Activated naive CD4-positive, alpha-beta T cell treated with anti-CD3 and anti-CD28 coated beads, Interleukin-2, amount 50 U/mL, for 16 hours (primary cell): ENCODE measurements at regions not wholly inside any gene's neighbourhood (a gene's known extent, or its start where the extent isn't known, plus 50 kb on each side); places are given as distances from the start of the nearest gene placed in this dataset.

Experiments used
- DNase-seq: peaks from one replicate; pipeline ENCODE4 v3.0.0-alpha.2; 2020

GRCh38 chr3:40997711-40998519, 201.4 kb upstream of the CTNNB1 start:
- no peak for DNase-seq

DNA sequence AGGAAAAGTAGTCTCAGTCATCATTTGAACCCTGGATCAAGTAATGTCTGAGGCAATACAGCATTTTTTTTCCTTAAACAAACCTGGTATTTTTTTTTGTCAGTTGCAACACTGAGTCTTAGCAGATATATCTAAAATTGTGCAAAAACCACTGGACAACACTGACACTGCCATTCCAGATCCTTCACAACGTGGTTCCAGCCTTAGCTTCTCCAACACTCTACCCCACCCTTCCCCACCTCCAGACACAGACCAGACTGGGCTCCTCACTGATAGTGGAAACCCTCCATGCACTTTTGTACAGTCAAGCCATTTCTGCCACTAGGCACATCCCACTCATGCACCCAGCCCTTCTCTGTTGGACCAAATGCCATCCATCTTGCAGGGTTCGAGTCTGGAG, 199.6 kb upstream of the CTNNB1 start:
- DNase-seq = no peak

DNA sequence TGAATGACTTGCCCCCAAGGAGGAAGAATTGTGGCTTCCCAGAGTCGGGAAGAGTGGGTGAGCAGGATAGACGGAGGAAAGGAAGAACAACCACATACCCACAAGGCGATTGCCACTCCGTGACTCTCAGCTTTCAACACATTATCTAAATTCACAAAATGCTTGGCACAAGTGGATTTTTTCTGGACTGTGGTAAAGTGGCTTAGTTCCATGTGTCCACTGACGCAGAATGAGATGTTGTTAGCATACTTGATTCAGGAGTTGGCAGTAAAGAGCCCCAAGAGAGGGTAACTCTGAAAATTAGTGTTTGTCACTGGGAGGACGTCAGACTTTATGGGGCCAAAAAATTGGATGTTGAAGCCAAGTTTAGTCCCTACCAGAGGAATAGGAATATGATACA, 198.8 kb upstream of the CTNNB1 start:
- no peak for DNase-seq

DNA sequence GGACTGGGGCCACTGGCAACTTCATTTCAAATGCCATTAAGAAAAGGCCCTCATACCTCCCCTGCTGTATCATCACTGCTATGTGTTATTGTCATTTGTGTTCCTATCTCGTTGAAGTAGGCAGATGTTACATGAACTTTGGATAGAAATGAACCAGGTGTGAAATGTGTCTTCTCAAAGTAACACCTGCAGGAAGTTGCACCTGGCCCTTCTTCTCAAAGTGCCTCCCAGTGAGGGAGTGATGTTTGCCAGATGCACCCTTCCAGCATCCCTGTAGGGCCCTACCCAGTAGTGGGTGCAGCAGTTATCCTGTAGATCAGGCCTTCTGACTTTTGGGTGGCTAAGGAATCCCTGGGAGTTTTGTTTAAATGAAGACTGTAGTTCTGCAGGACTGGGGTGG, 197.7 kb upstream of the CTNNB1 start:
- no peak for DNase-seq

GRCh38 chr3:41002104-41002503, 197.2 kb upstream of the CTNNB1 start:
- no peak for DNase-seq

GRCh38 chr3:41007399-41007798, 191.9 kb upstream of the CTNNB1 start:
- no peak for DNase-seq

- DNase-seq = no peak
These were observed 187.5 kb upstream of the CTNNB1 start for GRCh38 chr3:41011854-41012253.

DNA sequence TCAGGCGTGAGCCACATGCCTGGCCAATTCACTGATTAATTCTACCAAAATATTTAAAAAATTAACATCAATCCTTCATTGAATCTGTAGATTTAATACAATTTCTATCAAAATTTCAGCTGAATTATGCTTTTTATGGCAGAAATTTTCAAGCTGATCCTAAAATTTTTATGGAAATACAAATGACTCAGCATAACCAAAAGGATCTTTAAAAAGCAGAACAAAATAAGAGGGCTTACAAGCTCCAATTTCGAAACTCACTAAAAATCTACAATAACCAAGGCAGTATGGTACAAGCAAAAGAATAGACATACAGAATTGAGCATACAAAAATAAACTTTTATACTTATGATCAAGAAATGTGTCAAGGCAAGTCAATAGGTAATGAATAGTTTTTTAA, 180.4 kb upstream of the CTNNB1 start:
- DNase-seq = no peak

DNA sequence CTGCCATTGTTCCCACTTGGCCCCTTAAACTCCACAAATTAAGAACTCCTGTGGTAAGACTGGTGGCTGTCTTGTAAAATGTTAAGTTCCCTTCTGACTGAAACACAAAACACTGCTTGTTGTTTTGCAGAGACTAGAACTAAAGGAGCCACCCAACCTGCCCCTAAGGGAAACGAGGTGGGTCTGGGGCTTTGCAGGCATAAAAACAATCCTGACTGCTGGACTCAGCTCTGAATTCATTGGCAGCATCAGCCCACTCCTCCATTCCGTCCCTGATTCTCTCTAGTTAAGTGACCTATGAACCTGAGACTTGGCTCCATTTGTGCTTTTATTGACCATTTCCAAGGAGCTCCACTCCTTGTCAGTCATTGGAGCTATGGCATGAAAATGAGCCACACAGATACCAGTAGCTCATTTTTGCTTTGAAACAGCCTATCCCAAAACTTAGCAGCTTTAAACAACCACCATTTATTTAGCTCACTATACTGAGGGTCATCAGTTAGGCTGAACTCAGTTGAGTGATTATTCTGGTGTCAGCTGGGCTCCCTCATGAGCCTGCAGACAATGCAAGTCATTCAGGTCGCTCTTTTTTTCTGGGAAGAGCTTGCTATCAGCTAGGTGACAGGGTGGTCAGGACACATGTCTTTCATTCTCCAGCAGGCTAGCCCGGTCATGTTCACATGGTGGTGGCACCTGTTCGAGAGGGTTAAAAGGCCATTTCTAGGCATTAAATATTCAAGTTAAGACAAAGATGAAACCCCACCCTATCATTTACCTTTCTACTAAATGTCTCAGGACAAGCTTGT, 175.1 kb upstream of the CTNNB1 start:
- no peak for DNase-seq

GRCh38 chr3:41026394-41027177, 172.7 kb upstream of the CTNNB1 start:
- no peak for DNase-seq

GRCh38 chr3:41029356-41029755, 169.9 kb upstream of the CTNNB1 start:
- no peak for DNase-seq

DNA sequence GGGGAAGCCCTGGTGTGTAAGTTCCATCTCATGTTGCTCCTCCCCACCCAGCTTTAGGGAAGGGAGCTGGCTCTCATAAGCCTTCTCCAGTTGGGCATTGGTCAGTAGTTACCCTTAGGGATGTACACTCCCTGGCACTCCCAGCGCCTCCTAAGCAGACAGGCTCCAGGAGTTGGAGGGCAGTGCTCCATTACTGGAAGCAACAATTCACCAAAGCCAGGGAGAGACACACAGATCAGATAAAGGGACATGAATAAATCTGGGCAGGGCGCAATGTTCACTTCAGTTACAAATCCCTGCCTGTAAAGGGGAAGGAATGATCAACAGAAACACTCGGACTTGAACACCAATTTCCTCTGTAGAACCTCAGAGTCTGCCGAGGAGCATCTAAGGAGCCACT, 169.1 kb upstream of the CTNNB1 start:
- DNase-seq = no peak

DNA sequence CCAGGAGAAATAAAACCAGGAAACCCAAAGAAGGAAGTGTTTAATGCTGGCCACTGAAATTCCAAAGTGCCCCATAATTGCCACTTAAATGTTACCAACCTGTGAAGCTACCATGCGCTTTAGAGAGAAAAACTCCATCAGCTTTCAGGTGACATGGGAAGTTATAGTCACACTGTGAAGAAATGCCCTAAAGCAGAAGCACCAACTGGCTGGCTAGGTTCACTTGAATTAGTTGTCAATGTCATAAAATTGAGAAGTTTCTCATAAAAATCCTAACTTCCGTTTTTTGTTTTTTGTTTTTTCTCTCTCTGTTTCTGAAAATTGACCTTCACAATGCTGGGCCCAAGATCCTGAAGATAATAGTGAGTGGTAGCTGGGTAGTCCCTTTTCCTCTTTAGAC, 167.9 kb upstream of the CTNNB1 start:
- no peak for DNase-seq

DNA sequence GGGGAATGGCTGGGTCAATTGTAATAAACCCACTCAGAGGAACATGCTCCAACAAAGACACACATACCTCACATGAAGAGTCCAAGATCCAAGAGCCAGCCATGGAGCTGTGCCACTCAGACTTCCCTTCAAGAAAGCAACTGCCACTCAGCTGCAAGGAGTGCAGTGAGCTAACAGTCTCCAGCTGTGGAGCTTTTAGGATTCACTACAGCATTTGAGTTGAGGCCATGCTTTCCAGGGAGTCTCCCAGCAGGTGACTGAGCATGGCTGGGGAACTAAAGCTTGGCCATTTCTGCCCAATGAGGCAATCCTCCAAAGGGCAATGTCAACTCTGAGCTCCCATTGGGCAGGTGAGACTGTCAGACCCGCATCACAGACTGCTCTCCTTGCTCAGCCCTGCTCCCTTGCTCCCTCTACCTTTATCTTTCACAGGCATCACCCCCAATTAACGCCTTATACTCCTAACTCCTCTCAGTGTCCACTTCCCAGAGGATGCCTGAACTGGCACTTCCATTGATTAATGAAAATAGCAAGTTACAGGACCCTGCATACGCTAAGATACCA, 165.3 kb upstream of the CTNNB1 start:
- DNase-seq = no peak

GRCh38 chr3:41035456-41036022, 163.8 kb upstream of the CTNNB1 start:
- no peak for DNase-seq

GRCh38 chr3:41037651-41038334, 161.5 kb upstream of the CTNNB1 start:
- DNase-seq = no peak

DNA sequence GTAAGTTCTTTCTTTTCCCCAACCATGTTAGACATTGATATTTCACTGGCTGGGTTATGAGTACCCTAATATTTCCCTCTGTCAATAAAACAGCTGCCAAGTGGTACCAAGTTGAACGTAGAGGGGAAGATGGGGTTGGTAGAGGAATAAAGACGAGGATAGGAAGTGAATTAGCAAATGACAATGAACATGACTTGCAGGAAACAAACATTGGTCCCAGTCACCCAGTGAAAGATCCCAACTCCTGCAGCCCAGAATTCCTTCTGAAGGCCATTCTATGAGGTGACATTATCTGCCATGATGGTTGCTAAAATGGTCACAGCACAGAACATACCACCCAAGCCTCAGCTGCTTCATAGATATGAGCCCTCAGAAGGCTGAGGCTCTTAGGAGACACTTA, 159.0 kb upstream of the CTNNB1 start:
- no peak for DNase-seq

DNA sequence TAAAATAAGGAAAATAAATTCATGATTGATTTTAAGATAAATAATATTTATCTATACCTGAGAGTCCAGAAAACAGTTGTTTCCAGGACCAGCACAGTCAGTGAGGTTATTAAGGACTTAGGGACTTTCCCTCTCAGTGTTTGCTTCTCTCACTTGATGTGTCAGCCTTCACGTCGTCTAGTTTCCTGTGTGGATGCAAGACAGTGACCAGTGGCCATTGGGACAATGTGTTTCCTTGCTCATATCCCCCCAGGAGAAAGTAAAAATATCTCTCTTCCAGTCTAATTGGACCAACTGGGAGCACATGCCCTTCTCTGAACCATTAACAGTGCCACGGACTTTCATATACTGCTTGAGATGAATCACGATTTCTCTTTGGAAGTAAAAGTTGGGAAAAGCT, 157.8 kb upstream of the CTNNB1 start:
- DNase-seq = no peak

DNA sequence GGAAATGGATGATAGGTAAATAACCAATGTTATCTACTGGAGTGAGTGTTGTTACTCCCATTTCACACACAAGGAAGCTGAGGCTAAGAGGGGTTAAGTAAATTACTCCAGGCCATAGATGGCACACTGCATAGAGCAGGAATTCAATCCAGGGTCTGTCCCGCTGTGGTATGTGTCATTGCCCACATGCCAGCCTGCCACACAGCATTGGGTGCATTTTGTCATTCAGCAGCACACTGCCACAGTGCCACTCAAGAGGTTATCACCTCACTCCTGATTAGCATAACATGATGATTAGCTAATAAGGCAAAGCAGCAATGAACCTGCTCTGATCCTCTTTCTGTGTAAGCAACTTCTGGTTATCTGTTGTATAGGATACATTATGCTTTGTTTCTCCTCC, 157.4 kb upstream of the CTNNB1 start:
- DNase-seq = no peak

- no peak for DNase-seq
These were observed 154.8 kb upstream of the CTNNB1 start for GRCh38 chr3:41044523-41044922.

- no peak for DNase-seq
These were observed 153.8 kb upstream of the CTNNB1 start for GRCh38 chr3:41045491-41045890.

DNA sequence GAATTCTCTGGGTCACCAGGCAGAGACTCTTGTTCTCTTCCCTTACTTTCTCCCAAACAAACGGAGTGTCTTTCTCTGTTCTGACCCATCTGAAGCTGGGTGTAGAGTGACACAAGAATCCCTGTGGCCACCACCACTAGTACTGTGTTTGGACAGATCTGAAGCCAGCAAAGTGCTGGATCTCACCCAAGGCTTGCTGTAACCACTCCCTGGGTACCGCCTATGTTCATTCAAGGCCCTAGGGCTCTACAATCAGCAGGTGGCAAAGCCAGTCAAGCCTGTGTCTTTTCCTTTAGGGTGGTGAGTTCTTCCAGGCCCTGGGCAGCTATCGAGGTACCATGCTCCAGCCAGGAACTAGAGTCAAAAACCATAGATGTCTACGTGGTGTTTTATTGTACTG, 149.2 kb upstream of the CTNNB1 start:
- no peak for DNase-seq
